ENCODE measurements at regions not wholly inside any gene's neighbourhood (a gene's known extent, or its start where the extent isn't known, plus 50 kb on each side); places are given as distances from the start of the nearest gene placed in this dataset.
"Not testable (repeated sequence)": the region's sequence is repeated elsewhere in the genome, so short reads cannot be mapped to it uniquely, and the experiment has no call there.

DNA sequence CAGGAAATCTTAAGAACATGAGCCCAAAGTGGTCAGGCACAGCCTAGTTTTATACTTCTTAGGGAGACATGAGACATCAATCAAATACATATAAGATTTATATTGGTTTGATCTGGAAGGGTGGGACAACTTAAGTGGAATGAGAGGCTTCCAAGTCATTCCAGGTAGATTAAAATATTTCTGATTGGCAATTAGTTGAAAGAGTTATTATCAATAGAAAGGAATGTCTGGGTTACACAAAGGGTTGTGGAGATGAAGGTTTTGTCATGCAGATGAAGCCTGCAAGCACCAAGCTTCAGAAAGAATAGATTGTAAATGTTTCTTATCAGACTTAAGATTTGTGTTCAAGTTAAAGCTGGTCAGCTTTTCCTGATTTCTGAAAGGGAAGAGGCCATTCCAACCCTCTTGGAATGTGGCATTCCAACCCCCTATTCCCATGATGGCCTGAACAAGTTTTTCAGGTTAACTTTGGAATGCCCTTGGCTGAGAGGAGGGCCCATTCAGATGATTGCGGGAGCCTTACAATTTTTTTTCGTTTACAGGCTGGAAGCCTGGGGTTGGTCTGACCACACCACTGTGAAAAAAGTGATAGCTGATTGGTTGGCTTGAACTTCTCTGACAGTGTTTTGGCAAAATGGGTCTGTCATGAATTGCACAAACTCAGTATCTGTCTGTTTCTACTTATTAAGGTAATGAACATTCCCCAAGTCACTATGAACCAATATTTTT is 245.6 kb upstream of the RAI14 start:
- intact Hi-C loops (cut with micrococcal nuclease), result no loop called here
- ATAC-seq (no peak), DNase-seq (no peak)

DNA sequence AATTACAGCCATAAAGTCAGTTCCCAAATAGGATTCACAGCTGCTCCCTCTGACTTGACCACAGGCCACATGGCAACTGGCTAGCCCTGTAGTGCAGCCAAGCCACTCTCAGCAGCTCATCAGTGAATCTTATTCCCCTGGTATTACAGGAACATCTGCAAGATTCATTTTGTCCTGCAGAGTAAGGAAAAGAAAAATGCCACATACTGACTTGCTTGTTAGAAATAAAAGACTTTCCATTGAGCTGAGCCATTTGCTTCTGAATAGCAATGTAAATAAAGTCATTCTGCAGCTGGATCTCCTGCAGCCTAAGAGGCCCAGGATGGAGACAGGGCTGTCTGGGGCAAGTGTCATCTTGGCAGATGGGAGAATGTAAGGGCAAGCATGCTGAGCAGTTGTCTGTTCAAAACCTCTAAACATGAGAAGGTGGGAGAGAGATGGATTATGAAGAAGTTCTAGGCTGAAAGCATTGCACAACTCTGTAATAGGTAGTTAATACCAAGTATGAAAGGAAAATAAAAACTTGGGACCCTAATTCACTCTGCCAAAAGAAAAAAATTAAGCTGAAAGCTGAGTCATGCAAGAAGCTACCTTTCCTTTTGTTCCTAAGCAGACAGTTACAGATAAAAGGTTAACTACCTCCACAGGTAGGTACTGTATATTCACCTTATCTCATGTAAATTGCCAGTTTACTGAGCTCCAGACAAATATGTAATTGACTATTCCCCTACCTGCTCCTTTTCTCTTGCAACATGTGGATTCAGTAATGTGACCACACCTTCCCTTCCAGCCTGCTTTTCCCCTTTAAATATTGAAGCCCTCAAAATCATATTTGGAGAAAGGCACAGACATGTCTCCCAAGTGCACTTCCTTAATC is 244.4 kb upstream of the RAI14 start:
- intact Hi-C loops (cut with micrococcal nuclease), result no loop called here
- ATAC-seq (peak; percentile 22), DNase-seq (no peak)

DNA sequence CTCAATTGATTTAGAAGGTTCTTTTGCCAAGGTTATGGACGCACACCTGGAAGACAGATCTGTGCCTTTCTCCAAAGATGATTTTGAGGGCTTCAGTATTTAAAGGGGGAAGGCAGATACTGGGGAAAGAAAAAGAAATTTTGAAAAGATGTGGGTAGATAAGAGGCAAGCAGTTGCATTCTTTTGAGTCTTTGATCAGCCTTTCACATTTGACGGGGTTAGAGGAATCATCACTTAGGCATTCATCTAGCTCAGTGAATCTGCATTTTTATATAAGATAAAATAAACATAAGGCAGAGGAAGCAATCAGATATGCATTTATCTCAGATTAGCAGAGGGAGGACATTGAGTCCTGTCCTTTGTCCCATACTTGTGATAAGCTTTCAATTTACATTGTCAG is 243.4 kb upstream of the RAI14 start:
- intact Hi-C loops (cut with micrococcal nuclease), result no loop called here
- ATAC-seq (no peak), DNase-seq (no peak)

DNA sequence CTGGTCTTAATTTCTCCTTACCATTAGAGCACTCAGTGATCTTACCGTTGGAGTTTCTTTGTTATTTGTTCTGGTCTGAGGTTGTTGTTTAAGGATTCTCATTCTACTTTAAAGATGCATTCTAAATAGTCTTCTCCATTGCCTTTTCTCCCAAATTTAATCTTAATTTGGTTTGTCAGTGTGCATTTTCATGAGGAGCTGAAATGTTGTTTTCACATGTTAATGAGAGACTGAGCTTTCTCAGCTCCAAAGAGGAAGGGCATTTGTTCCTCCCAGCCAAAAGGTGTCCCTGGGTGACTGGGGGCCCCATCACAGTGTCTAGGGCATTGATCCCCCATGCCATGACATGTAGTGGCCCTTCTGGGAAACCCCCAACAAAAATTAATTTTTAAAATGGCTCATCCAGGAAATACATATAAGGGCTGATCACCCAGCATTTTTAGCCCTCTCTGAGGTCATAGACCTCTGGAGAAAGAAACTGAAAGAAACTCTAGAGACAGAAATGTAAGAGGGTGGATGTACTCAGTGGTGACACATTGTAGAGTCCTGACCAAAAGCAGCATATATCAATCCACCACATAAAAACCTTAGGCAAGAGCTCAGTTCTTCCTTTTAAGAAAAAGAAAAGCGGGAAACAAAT is 240.4 kb upstream of the RAI14 start:
- no peak for ATAC-seq
- DNase-seq, result no peak
- intact Hi-C loops (cut with micrococcal nuclease), result no loop called here

DNA sequence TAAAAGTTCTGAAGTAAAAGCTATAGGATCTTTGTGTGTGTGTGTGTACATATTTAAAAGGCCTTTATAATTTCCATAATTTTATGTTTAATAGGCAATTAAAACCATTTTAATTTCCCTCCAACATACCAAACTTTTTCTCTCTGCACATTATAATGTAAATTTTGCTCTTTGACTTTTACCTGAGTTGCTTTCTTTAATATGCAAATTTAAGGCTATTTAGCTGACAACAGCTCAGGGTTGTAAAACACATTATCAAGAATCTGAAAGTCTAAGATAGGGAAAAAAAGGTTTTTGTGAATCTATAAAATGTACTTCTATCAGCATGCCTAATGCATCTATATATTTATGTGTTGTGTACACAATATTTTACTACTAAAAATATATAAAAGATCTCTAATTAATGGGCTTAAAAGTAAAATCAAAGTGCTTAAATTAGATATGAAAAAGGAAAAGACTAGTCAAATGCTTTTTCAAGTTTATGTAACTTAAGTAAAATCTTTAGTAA is 239.6 kb upstream of the RAI14 start:
- intact Hi-C loops (cut with micrococcal nuclease), result no loop called here
- no peak for ATAC-seq
- DNase-seq, result no peak

DNA sequence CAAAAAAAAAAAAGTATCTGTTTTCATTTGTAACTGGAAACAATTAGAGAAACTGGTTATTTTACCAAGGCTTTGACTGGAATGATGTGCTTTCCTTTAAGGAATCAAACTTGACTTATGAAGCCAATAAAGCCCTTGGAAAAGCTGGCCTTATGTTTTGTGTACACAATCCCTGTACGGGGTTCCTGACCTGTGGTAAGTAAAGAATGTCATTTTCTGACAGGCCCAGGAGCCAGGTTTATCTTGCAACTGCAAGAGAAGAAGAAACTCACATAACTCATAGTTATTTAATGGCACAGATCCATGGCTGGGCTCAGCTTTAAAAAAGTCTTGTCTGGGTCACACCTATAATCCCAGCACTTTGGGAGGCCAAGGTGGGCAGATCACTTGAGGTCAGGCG is 235.9 kb upstream of the RAI14 start:
- intact Hi-C loops (cut with micrococcal nuclease); ATAC-seq: not testable (repeated sequence)

DNA sequence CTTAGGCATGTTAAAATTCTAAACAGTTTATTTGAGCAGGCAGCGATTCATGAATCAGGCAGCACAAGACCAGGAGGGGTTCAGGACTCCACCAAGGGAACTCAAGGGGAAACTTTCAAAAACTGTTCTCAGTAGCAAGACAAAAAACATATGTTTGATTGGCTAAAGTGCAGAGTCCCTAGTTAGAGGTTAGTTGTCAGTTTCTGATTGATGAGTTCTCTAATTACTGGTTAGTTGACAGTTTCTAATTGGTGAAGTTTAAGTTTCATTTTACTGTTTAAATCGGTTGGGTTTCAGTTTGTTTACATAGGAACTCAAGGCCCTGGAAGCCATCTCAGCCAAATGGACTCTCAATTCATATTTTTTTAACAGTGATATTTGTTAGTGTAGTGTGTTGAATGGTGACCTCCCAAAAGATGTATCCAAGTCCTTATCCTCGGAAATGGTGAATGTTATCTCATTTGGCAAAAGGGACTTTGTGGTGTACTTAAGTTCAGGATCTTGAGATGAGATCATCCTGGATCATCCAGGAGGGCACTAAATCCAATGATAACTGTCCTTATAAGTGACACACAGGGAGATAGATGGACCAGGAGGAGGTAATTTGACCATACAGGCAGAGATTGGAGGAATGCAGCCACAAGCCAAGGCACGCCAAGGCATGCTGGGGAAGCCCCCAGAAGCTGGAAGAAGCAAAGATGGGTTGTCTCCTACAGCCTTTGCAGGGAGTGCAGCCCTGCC is 219.2 kb upstream of the RAI14 start:
- intact Hi-C loops (cut with micrococcal nuclease), result no loop called here
- DNase-seq (no peak), ATAC-seq (no peak)

More for the DNA sequence above, 235.9 kb upstream of the RAI14 start:
- DNase-seq, result not testable (repeated sequence)

DNA sequence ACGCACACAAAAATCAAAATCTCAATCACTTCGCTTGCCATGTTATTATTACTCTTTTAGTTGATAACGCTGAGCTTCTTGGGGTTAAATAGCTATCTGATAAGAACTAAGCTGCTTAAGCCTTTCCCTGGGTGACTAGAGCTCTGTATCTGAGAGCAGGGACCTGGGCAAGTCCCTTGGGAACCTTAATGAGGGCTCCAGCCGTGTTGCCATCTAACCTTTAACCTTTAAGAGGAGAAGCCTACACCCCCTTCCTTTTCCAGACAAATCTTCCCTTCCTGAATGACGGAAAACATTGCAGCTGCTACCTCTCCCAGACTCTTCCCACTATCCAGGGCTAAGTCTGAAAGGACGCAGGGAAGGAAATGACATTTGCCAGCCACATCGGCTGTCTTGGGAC is 216.5 kb upstream of the RAI14 start:
- DNase-seq, result no peak
- intact Hi-C loops (cut with micrococcal nuclease), result no loop called here
- no peak for ATAC-seq

DNA sequence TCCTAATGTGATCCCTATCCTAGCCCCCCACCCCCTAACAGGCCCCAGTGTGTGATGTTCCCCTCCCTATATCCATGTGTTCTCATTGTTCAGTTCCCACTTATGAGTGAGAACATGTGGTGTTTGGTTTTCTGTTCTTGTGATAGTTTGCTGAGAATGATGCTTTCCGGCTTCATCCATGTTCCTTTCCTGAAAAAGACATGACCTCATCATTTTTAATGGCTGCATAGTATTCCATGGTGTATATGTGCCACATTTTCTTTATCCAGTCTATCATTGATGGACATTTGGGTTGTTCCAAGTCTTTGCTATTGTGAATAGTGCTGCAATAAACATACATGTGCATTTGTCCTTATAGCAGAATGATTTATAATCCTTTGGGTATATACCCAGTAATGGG is 214.4 kb upstream of the RAI14 start:
- ATAC-seq, result not testable (repeated sequence)

DNA sequence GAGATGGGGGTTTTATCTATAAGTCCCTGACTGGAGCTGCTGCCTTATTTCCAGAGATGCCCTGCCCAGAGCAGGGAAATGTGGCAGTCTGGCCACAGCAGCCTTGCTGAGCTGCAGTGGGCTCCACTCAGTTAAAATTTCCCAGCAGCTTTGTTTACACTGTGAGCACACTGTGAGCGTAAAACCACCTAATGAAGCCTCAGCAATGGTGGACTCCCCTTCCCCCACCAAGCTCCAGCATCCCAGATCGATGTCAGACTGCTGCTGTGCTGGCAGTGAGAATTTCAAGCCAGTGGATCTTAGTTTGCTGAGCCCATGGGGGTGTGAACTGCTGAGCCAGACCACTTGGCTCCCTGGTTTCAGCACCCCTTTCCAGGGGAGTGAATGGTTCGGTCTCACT is 208.7 kb upstream of the RAI14 start:
- intact Hi-C loops (cut with micrococcal nuclease), result no loop called here
- DNase-seq, result no peak
- no peak for ATAC-seq

More for the DNA sequence above, 214.4 kb upstream of the RAI14 start:
- intact Hi-C loops (cut with micrococcal nuclease); DNase-seq: not testable (repeated sequence)

DNA sequence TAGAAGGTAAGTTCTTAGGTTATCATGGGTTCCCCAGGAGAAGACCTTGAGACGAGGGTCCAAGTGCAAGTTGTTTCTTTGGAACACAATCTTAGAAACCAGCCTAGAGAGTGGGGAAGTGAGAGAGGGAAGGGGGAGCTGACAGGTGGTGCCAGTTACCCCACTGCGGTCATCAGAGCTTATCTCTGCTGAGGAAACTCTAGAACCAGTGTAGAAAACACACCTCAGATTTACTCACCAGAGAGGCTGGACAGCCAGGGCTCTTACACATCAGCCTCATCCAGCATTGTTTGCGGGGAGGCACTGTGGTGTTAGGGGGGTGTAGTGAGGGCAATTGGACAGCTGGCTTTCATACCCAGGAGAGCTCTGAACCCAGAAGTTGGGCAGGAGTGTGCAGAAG is 206.5 kb upstream of the RAI14 start:
- no peak for ATAC-seq
- DNase-seq, result no peak
- intact Hi-C loops (cut with micrococcal nuclease), result no loop called here

DNA sequence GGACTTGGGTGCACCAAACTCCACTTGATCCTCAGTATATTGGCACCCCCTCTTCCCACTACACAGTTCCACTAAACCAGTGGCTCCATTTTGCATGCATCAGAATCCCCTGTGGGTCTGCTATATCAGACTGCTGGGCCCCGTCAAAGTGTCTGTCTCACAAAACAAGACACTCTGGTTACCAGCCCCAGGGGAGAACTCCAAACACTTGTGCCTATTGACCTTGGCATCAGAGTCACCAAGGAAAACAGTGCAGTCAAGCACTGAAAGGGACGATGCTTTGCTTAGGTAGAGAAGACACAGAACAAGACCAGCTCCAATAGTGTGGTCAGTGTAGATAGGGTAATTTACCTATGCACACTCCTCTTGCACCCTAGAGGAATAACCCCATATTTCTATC is 205.8 kb upstream of the RAI14 start:
- ATAC-seq (no peak), DNase-seq (no peak)
- intact Hi-C loops (cut with micrococcal nuclease), result no loop called here

DNA sequence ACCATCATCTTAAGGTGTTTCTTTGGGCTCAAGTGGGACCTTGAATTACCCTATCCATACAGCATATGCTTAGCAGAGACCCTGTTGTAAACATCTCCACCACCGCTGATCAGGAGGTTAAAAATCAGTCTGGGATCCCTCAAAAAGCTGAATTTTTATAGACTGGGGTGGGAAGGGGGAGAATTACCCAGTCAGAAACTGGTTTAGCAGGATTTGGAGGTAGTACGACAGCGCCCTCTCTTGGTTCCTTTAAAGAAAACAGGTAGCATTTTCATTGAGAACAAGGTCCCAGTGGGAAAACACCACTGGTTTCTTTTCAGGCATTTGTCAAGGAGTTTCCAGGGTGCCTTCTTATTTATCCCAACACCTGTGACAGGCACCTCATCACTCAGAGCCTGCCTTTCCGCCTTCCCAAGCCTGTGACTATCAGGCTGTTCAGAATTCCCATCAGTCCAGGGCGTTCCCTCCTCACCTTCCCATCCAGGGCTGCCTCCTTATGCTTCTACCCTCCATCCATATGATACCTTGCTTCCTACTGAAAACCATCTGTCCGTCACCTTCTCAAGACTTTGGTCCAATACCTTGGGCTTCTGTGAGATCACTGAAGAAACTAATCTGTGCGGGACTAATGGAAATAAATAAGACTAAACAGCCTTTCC is 203.8 kb upstream of the RAI14 start:
- DNase-seq (no peak), ATAC-seq (no peak)
- intact Hi-C loops (cut with micrococcal nuclease), result no loop called here

DNA sequence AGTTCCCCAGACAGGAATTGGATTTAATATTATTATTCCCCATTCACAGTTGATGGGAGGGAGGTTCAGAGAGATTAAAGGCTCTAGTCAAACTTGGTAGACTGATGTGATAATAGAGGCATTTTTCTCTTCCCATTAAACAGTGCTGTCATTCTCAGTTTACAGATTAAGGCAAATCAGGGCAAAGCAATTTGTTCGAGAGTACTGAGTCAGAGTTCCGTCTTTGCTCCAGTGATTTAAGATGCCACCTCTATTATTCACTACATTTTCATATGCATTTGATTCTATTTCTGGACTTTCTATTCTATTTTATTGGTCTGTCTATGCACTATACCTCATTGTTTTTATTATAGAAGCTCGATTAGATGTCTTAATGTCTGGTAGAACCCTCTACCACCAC is 201.0 kb upstream of the RAI14 start:
- intact Hi-C loops (cut with micrococcal nuclease), result no loop called here
- ATAC-seq (no peak), DNase-seq (no peak)

DNA sequence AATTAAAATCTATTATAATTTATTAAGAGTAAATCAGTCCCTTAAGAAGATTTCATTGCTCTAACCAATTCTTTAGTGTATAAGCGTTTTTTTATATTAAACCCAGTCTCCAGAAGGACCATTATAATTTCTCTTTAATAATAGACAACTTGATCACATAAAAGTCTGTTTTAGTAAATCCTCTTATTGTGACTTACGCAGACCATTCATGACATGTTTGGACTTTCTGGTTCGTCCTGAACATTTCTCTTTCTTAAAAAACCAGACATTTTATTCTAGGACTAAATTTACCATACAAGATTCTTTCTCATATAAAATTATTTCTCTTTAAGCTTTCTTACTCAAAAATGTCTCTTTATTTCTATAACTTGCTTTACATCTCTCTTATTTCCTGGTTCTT is 196.2 kb upstream of the RAI14 start:
- no peak for ATAC-seq
- DNase-seq, result no peak
- intact Hi-C loops (cut with micrococcal nuclease), result no loop called here

DNA sequence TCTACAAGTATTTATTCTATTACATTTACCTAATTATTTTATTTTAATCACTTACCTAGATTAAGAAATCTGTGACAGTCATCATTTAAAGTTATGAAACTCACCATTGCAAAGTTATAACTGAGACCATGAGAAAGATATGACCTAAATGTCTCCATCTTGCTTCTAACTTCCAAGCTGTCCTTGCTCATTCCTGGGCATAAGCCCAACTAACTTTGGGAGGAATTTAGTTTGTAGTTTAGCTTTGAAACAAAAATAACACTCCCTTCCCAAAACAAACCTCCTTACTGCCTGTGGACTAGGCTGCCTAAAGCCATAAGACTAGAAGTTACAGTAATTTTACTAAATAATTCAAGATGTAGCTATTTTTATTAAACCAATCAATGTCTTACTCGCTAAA is 195.6 kb upstream of the RAI14 start:
- ATAC-seq (no peak), DNase-seq (no peak)
- intact Hi-C loops (cut with micrococcal nuclease), result no loop called here

DNA sequence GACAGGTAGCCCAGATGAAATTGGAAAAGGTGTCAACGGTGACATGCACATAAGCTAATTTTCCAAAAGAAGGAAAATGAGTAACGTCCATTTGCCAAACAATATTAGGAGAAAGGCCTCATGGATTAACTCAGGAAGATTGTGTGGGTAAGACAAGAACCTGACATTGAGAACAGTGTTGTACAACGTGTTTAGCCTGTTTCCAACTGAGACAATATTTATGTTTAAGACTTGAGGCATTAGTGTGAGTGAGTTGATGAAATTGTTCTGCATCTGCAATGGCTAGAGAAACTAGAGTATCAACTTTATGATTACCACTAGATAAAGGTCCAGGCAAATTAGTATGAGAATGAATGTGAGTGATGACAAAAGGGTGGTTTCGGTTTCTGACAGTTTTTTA is 191.3 kb upstream of the RAI14 start:
- intact Hi-C loops (cut with micrococcal nuclease), result no loop called here
- DNase-seq (no peak), ATAC-seq (no peak)

DNA sequence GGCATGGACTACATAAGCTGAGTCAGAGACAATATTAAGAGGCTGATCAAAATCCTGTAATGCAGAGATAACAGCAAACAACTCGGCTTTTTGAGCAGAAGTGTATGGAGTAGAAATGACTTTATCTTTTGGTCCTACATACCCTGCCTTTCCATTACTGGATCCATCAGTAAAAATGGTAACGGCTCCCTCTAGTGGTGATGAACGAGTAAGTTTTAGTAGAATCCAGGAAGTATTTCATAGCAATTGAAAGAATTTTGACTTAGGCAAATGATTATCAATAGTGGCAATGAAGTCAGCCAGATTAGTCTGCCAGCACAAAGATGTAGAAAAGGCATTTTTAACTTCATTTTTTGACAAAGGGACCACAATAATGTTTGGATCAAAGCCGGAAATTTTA is 190.8 kb upstream of the RAI14 start:
- DNase-seq; intact Hi-C loops (cut with micrococcal nuclease); ATAC-seq: not testable (repeated sequence)
